Fibroblast of the conjunctiva (primary cell): ENCODE measurements at regions not wholly inside any gene's neighbourhood (a gene's known extent, or its start where the extent isn't known, plus 50 kb on each side); places are given as distances from the start of the nearest gene placed in this dataset.
A peak's percentile ranks its signal among the peaks of the same experiment; 100 is the strongest.

Source experiments
- DNase-seq: peaks from one replicate; pipeline ENCODE4 v3.0.0-alpha.2; 2010; ENCODE audit warnings: low read depth

GRCh38 chr14:86513564-86513963, 983.6 kb downstream of the FLRT2 start:
- no peak for DNase-seq

- DNase-seq = no peak
These were observed 983.1 kb downstream of the FLRT2 start for GRCh38 chr14:86513056-86513455.

GRCh38 chr14:86510491-86510890, 980.5 kb downstream of the FLRT2 start:
- no peak for DNase-seq

GRCh38 chr14:86505808-86506207, 975.9 kb downstream of the FLRT2 start:
- DNase-seq = no peak

- no peak for DNase-seq
These were observed 971.7 kb downstream of the FLRT2 start for GRCh38 chr14:86501611-86502010.

- DNase-seq = no peak
These were observed 961.8 kb downstream of the FLRT2 start for GRCh38 chr14:86491743-86492142.

- no peak for DNase-seq
These were observed 951.2 kb downstream of the FLRT2 start for GRCh38 chr14:86481104-86481503.

- no peak for DNase-seq
These were observed 934.4 kb downstream of the FLRT2 start for GRCh38 chr14:86464341-86464740.

- no peak for DNase-seq
These were observed 932.3 kb downstream of the FLRT2 start for GRCh38 chr14:86462193-86462753.

- DNase-seq = no peak
These were observed 927.7 kb downstream of the FLRT2 start for GRCh38 chr14:86457481-86458135.

- peak; percentile 12 for DNase-seq
These were observed 920.1 kb downstream of the FLRT2 start for GRCh38 chr14:86450085-86450484.

- no peak for DNase-seq
These were observed 912.2 kb downstream of the FLRT2 start for GRCh38 chr14:86442135-86442534.

- DNase-seq = no peak
These were observed 900.9 kb downstream of the FLRT2 start for GRCh38 chr14:86430853-86431252.

- no peak for DNase-seq
These were observed 893.3 kb downstream of the FLRT2 start for GRCh38 chr14:86423214-86423613.

- no peak for DNase-seq
These were observed 890.2 kb downstream of the FLRT2 start for GRCh38 chr14:86420131-86420530.

GRCh38 chr14:86414146-86414545, 884.2 kb downstream of the FLRT2 start:
- DNase-seq = no peak

- DNase-seq = no peak
These were observed 875.2 kb downstream of the FLRT2 start for GRCh38 chr14:86404989-86405649.

- no peak for DNase-seq
These were observed 874.5 kb downstream of the FLRT2 start for GRCh38 chr14:86404425-86404824.

GRCh38 chr14:86402545-86402944, 872.6 kb downstream of the FLRT2 start:
- no peak for DNase-seq

- no peak for DNase-seq
These were observed 861.1 kb downstream of the FLRT2 start for GRCh38 chr14:86391085-86391484.

GRCh38 chr14:86388216-86388615, 858.3 kb downstream of the FLRT2 start:
- no peak for DNase-seq

- no peak for DNase-seq
These were observed 843.9 kb downstream of the FLRT2 start for GRCh38 chr14:86373886-86374285.

GRCh38 chr14:86372402-86372801, 842.5 kb downstream of the FLRT2 start:
- DNase-seq = no peak

- DNase-seq = no peak
These were observed 834.7 kb downstream of the FLRT2 start for GRCh38 chr14:86364634-86365033.
